Left lobe of liver (tissue), 2 donors: ENCODE measurements at regions not wholly inside any gene's neighbourhood (a gene's known extent, or its start where the extent isn't known, plus 50 kb on each side); places are given as distances from the start of the nearest gene placed in this dataset.
"Not testable (repeated sequence)": the region's sequence is repeated elsewhere in the genome, so short reads cannot be mapped to it uniquely, and the experiment has no call there.

Experiments
- ATAC-seq: fragments of 200-7000 bp; cut with Tn5 transposase; one replicate; pipeline ENCODE4 v1.9.1; 2020; ENCODE audit warnings: mild to moderate bottlenecking, moderate library complexity
- DNase-seq: peaks from one replicate; pipeline ENCODE4 v3.0.0-alpha.2; 2020; ENCODE audit warnings: low spot score
- donor health status: DM: no; HTN: no; CAD: no; lungs with moderate emphysema.
- donor health status: DM: no; HTN: yes; CAD: no.

GRCh38 chr17:83018658-83019193 lies 60.7 kb upstream of the METRNL start:
- no peak for ATAC-seq
- no peak for DNase-seq

GRCh38 chr17:83019376-83019775 lies 60.0 kb upstream of the METRNL start:
- no peak for ATAC-seq
- DNase-seq = no peak

- DNase-seq = peak; percentile 41
- ATAC-seq = no peak
These were observed 55.0 kb upstream of the METRNL start for GRCh38 chr17:83024218-83024971.

- DNase-seq = peak; percentile 36
These were observed 53.7 kb upstream of the METRNL start for GRCh38 chr17:83025636-83026280.

GRCh38 chr17:83026311-83026811 lies 53.0 kb upstream of the METRNL start:
- DNase-seq = peak; percentile 29

More at GRCh38 chr17:83025636-83026280, 53.7 kb upstream of the METRNL start:
- ATAC-seq = no peak

GRCh38 chr17:83026921-83027320 lies 52.5 kb upstream of the METRNL start:
- DNase-seq, ATAC-seq: not testable (repeated sequence)

More at GRCh38 chr17:83026311-83026811, 53.0 kb upstream of the METRNL start:
- no peak for ATAC-seq

GRCh38 chr17:83028851-83029250 lies 50.6 kb upstream of the METRNL start:
- no peak for ATAC-seq
- peak; percentile 42 for DNase-seq

GRCh38 chr17:83029571-83029970 lies 49.8 kb upstream of the METRNL start:
- DNase-seq (no peak), ATAC-seq (no peak)
